ENCODE measurements at regions not wholly inside any gene's neighbourhood (a gene's known extent, or its start where the extent isn't known, plus 50 kb on each side); places are given as distances from the start of the nearest gene placed in this dataset.

- no peak for TF ChIP-seq CTCF (IDR thresholded peaks at IDR 0.05)
- no peak for TF ChIP-seq POLR2A (IDR thresholded peaks at IDR 0.05)
Measured at GRCh38 chr5:9920697-9921096, 290.5 kb upstream of the TAS2R1 start.
